Inflammatory macrophage treated with lipopolysaccharide for 1 hour (primary cell): ENCODE measurements at regions not wholly inside any gene's neighbourhood (a gene's known extent, or its start where the extent isn't known, plus 50 kb on each side); places are given as distances from the start of the nearest gene placed in this dataset.

Experiments used
- DNase-seq, 2 donors: peaks; one replicate each; pipeline ENCODE4 v3.0.0-alpha.2; 2020 to 2022

GRCh38 chr10:55367555-55367954 is 566.5 kb upstream of the PCDH15 start:
- no peak for DNase-seq

- no peak for DNase-seq
These were observed 557.5 kb upstream of the PCDH15 start for GRCh38 chr10:55358539-55358938.

DNA sequence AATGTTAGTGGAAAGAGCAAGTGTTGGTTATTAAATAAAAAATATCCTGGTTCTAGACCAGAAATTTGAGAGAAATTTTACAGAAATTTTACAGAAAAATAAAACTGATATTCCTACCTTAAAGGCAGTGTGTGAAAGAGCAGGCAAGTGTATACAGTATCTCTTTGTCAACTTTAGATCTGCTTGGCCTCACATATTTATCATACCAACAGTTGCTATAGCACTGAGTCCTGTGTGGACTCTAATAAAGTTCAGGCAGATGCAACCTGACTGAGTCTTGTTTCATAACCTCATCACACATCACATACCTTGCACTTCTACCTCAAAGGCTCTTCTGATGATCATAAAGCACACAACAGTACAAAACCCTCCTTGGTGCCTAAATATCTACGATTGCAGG is 552.4 kb upstream of the PCDH15 start:
- DNase-seq, result no peak

DNA sequence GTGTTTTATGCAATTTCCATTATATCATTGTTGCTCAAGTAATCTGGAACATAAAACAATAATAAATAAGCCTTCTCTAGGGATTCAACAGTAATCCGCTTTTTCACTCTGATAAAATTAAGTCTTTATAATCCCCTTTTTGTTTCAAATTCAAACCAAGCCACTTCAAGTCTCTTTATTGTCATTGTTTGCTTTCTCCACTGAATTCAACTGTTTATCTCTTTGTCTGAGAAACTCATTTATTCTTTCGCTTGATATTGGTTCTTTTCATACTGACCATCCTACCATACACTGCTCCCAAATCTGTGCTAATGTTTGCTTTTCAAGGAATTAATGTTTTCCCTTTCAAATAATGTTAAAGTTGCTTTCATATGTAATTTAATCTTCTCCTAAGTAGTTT is 550.4 kb upstream of the PCDH15 start:
- DNase-seq, result no peak

- DNase-seq, result no peak
These were observed 547.5 kb upstream of the PCDH15 start for GRCh38 chr10:55348534-55348933.

GRCh38 chr10:55330486-55330885 is 529.5 kb upstream of the PCDH15 start:
- no peak for DNase-seq

- DNase-seq, result no peak
These were observed 528.8 kb upstream of the PCDH15 start for GRCh38 chr10:55329796-55330195.

DNA sequence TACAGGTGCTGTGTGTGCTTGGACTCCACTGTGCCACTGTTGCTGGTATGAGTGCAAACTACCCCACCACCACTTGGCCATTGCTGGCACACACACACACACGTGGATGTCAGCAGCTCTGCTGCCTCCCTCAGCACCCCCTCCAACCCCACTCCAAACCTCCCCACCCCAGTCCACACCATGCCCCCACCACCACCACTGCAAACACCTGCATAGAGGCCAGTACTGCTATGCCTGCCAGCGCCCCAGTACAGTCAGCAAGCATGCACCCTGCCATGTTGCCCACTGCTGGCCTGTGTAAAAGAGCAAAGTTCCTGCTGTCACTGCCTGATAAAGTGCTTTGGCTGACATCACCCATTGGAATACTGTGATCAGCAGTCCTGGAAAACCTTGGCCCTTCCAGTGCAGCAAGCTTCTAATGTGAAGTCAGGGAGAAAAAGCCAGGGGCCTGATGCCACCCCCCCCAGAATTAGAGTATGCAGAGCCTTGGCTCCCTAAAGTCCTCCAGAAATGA is 519.2 kb upstream of the PCDH15 start:
- no peak for DNase-seq

DNA sequence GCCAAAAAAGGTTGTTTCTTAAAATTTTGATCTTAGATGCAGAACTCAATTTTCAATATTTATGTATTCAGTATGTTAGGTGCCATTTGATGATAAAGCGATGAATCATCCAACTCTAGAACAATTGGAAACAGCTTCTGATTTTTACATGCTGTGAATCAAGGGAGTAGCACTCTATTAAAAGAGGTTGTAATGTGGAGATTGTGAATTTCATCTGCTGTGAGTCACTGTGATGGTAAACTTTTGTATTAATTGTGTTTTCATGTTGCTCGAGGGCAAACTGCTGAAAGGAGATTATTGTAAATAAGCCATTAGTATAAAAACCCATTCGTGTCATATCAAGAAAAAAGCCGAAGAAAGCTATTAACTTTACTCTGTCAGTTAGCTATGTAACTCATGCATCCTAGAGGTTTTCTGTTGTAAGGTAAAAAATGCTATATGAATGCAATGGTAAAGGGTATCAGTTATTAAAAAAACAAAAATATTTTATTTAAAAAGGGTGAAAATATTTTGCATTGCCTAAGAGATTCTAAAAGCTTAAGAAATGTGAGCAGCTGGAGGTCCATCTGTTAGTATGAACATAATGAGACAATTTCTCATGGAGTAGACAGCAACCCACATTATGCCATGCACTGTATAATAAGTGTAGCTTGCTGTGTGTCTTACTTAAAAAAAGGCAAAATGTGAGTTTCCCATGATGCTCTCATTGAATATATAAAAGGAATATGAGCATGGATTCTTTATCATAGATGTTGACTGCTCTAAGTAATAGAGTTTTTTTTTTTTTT is 511.0 kb upstream of the PCDH15 start:
- no peak for DNase-seq

DNA sequence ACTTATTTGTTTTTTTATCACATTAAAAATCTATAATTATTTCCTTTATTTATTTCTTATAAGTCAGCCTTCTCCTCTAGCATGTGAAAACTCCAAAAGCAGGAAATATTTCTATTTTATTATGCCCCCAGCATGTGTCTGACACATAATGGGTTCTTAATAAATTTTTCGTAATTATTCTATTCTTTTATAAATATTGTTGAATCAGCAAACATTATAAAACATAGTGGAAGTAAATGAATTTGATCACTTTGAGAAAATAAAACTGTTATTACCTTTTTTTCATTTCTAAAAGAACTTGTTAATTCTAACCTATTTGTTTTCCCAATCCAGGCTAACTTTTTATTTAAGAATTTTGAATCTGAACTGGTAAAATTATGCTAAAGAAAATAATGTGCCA is 509.1 kb upstream of the PCDH15 start:
- no peak for DNase-seq

- no peak for DNase-seq
These were observed 504.3 kb upstream of the PCDH15 start for GRCh38 chr10:55305285-55305684.

DNA sequence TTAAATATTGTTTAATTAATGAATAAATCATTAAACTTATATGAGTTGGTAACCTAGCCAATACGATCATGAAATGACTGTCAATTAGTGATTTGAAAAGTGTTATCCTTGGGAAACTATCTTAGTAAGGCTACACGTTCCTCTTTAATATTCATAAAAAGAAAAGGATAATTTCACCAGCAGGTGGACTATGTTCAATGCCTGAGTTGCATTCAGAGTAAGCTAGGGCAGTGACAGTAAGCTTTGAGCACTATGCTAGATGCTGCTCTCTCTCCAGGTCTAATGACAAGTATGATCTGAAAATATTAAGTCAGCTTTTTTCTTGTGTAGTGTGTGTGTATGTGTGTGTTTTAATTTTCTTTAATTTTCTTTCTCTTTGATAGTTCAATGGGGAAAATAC is 486.3 kb upstream of the PCDH15 start:
- no peak for DNase-seq

DNA sequence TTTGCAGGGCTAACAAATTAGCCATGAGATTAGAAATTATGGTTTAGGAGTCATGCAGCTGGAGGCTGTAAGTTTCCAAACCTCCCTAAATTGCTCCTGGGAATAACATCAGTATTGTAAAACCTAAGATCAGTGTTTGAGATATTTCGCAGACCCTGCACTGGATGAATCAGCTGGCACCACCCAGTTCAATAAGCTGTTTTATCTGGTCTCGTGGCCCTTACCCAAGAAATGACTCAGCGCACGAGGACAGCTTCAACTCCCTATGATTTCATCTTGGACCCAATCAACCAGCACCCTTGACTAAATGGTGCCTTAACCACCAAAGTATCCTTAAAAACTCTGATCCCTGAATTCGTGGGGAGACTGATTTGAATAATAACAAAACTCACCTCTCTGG is 482.0 kb upstream of the PCDH15 start:
- no peak for DNase-seq

GRCh38 chr10:55280696-55281095 is 479.7 kb upstream of the PCDH15 start:
- DNase-seq, result no peak

GRCh38 chr10:55277549-55277948 is 476.5 kb upstream of the PCDH15 start:
- DNase-seq, result no peak

DNA sequence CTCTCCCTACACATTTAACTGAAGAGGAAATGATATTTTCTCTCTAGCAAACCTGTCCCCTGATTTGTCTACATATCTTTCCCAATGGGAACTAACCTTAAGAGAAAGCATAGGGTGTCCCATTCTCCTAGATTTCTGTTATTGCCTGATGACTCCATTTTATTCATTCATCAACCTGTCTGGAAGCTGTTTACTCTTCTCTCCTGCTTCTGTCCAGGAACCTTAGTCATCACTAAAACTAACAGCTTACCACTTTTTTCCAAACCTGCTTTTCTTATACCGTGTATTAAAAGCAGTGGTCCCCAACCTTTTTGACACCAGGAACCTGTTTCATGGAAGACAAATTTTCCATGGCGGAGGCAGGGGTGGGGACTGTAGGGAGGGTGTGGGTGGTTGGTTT is 473.3 kb upstream of the PCDH15 start:
- DNase-seq, result no peak

DNA sequence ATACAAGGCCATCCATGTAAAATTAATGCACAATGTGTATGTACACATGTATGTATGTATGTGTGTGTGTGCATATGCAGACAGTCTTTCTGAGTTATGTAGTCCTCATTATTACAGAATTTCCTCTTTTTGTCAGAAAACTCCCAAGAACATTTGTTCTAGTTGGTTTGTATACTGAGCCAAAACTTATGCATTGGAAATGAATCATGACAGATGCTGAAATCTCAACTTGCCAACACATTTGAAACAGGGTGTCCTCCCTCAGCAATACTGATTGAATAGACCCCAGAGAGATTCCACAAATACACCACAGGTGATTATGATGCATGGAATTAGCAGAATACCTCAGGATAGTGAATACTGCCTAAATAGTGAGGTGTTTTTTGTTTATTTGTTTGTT is 472.9 kb upstream of the PCDH15 start:
- DNase-seq, result no peak

- DNase-seq, result no peak
These were observed 471.9 kb upstream of the PCDH15 start for GRCh38 chr10:55272886-55273285.

GRCh38 chr10:55266797-55267196 is 465.8 kb upstream of the PCDH15 start:
- no peak for DNase-seq

GRCh38 chr10:55263327-55263726 is 462.3 kb upstream of the PCDH15 start:
- DNase-seq, result no peak

DNA sequence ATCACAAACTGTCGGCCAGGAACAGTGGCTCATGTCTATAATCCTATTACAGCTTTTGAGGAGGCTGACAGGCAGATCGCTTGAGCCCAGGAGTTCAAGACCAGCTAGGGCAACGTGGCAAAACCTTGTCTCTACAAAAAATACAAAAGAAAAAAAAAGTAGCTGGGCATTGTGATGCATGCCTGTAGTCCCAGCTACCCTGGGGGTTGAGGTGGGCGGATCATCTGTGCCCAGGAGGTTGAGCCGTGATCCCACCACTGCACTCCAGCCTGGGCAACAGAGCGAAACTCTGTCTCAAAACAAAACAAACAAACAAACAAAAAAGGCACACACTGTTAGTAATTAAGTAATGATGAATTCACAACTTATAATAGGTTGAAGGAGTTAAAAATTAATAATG is 441.5 kb upstream of the PCDH15 start:
- no peak for DNase-seq

DNA sequence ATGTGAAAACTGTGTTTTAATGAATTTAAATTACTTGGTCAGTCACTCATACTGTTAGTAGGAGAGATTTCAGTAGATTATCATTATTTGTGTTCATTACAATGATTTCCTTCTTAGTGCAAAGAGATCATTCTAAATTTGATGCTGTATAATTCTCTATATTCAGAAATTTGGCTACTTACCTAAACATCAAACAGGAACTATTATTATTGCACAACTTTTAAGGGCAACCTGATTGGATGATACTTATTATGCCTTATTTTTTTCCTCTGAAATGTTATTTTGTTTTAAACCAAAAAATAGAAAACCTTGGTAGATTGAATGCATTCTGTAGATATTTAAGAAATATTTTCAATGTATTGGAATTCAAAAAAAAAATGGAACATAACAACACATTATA is 436.4 kb upstream of the PCDH15 start:
- no peak for DNase-seq

GRCh38 chr10:55233505-55233904 is 432.5 kb upstream of the PCDH15 start:
- DNase-seq, result no peak

- DNase-seq, result no peak
These were observed 432.1 kb upstream of the PCDH15 start for GRCh38 chr10:55233090-55233489.

DNA sequence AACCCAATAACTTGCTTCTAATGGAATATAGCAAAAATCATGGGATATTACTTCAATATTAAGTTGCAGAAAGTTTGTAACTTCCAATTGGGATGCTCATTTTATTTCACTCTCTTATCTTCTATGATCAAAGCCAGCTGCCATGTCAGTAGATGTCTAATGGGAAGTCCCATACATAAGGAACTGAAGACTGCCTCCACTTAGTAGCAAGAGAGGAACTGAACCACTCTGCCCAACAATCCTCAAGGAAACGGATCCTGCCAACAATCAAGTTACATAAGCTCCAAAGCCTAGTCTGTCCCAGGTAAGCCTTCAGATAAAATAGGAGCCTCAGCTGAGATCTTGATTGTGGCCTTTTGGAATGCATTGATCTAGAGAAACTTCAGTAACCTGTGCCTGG is 431.5 kb upstream of the PCDH15 start:
- DNase-seq, result no peak
